Stimulated activated effector memory CD8-positive, alpha-beta T cell treated with anti-CD3 and anti-CD28 coated beads, Interleukin-12 subunit alpha, Interleukin-12 subunit beta, amount 100 ng/mL, for 72 hours (primary cell): ENCODE measurements at regions not wholly inside any gene's neighbourhood (a gene's known extent, or its start where the extent isn't known, plus 50 kb on each side); places are given as distances from the start of the nearest gene placed in this dataset.
A peak's percentile ranks its signal among the peaks of the same experiment; 100 is the strongest.
"Not testable (repeated sequence)": the region's sequence is repeated elsewhere in the genome, so short reads cannot be mapped to it uniquely, and the experiment has no call there.

Experiments used
- ATAC-seq: fragments of 150-1000 bp; cut with Tn5 transposase; 2 replicates; pipeline ENCODE4 v1.10.0; 2021
- DNase-seq, 2 donors: peaks; one replicate each; pipeline ENCODE4 v3.0.0; 2021 to 2022; ENCODE audit warnings: low spot score in 2 of 2
- H3K27ac Mint-ChIP-seq: one replicate; pipeline ENCODE4 v1.8.0; 2022; ENCODE audit warnings: mild to moderate bottlenecking, mixed read lengths
- H3K36me3 Mint-ChIP-seq: one replicate; pipeline ENCODE4 v1.8.0; 2022; ENCODE audit warnings: mild to moderate bottlenecking, mixed read lengths
- H3K4me1 Mint-ChIP-seq: one replicate; pipeline ENCODE4 v1.8.0; 2022; ENCODE audit warnings: mixed read lengths
- H3K4me3 Mint-ChIP-seq: one replicate; pipeline ENCODE4 v1.8.0; 2022; ENCODE audit warnings: mild to moderate bottlenecking, mixed read lengths
- H3K9me3 Mint-ChIP-seq: one replicate; pipeline ENCODE4 v1.8.0; 2022; ENCODE audit warnings: mixed read lengths

DNA sequence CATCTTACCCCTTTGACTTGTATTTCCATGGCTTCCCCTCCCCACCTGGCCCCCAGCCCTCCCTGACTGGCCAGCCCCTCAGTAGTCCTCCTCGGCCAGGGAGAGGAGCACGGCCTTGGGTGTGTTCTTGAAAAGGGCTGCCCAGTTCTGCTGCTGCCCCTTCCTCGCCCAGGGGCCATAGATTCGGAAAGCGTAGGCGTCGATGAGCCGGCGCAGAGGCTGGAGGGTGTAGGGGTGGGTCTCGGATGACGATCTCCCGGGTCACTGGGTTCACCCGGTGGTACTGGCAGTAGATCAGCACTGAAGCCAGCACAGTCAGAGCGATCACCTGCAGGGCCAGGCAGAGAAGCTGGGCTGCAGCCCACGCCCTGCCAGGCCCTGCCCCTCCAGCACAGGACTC, 71.7 kb downstream of the ZNF479 start:
- H3K27ac Mint-ChIP-seq, H3K4me3 Mint-ChIP-seq, H3K9me3 Mint-ChIP-seq, H3K4me1 Mint-ChIP-seq, ATAC-seq, H3K36me3 Mint-ChIP-seq, DNase-seq: not testable (repeated sequence)

DNA sequence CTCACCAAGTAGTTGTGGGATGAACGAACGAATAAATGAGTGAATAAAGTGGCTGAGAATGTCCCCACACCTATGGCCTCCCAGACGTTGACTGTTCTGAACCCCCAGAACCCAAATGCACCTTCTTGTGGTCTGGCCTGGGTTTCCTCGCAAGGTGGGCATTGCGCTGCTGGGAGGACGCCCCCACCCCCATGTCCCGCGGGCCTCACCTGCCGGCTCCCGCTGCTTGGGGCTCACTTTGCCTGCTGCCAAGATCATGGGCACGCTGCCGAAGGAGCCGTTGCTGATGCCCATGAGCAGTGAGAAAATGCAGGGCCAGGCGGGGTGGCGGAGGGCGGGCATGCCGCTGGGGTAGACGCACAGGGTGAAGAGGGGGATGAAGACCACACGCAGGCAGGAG, 115.9 kb downstream of the ZNF479 start:
- H3K4me1 Mint-ChIP-seq, H3K4me3 Mint-ChIP-seq, DNase-seq, H3K36me3 Mint-ChIP-seq, H3K27ac Mint-ChIP-seq, H3K9me3 Mint-ChIP-seq, ATAC-seq: not testable (repeated sequence)

DNA sequence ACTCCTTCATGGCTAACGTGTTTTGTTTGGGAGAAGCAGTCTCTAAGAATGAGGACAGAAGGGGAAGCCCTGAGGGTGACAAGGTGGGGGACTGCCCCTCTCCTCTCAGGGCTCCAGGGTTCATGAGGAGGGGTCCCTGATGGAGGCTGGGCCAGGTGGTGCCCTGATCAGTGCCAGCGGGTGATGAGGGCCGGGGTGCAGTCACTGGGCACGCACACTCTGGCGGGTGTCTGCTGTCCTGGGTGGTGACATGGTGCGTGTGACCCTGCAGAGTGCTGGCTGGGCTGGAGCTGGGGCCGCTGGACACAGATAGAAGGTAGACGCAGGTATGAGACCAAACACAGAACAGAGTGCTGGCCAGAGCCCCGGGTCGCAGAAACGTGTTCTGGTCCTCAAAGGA, 118.5 kb downstream of the ZNF479 start:
- not testable (repeated sequence) for H3K9me3 Mint-ChIP-seq, DNase-seq, H3K4me1 Mint-ChIP-seq, H3K4me3 Mint-ChIP-seq, H3K36me3 Mint-ChIP-seq, H3K27ac Mint-ChIP-seq
- ATAC-seq, result peak; percentile 48

DNA sequence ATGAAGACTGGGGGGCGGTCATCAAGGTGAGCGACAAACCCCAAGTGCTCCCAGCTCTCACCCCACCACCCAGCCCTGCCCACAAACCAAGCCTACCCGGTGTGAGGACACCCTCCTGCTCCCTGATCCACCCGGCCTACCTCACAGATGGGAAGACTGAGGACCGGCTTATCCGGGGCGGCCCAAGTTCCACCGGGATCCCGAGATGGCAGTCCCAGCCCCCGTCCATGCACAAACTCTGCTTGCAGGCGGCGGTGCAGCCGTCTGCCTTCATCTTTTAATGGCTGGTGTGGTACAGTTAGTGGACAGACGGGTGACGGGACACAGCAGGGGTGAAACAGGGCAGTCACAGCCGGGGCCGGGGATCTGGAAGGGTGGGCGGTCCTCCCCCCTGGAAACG, 119.3 kb downstream of the ZNF479 start:
- not testable (repeated sequence) for DNase-seq, H3K27ac Mint-ChIP-seq, H3K4me3 Mint-ChIP-seq, H3K4me1 Mint-ChIP-seq, ATAC-seq, H3K9me3 Mint-ChIP-seq, H3K36me3 Mint-ChIP-seq

DNA sequence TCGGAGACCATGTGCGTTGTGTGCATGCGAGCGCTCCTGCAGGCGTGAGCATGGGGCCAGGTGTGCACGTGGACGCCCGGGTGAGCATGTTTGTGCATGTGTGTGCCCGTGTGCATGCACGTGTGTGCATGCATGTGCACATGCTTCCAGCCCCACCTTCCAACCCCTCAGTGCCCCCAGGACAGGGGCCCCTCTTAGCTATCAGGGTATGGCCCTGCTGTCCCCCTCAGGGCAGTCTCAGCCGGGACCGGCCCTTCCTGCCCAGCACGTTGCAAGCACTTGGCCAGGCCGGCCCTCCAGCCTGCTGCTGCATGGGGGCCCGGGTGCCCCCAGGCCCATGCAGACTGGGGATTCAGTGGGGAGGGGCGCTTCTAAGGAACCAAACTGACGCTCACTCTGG, 123.0 kb downstream of the ZNF479 start:
- DNase-seq, H3K36me3 Mint-ChIP-seq, H3K9me3 Mint-ChIP-seq, H3K27ac Mint-ChIP-seq, H3K4me1 Mint-ChIP-seq, H3K4me3 Mint-ChIP-seq: not testable (repeated sequence)
- peak; percentile 20 for ATAC-seq

DNA sequence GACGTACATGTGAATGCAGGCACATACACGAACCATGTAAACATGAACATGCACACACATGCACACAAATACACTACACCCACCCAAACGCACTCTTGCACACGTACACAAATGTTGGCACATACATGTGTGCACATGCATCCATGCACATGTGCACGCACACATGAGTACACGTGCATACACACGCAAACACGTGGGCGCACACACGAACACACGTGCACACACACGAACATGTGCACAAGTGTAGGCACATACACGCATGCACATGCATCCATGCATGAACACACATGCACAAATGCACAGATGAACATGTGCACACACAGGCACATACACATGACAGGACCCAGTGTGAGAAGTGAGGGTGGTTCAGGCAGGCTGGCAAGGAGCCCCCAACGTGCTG, 126.3 kb downstream of the ZNF479 start:
- H3K4me1 Mint-ChIP-seq, DNase-seq, ATAC-seq, H3K27ac Mint-ChIP-seq, H3K9me3 Mint-ChIP-seq, H3K4me3 Mint-ChIP-seq, H3K36me3 Mint-ChIP-seq: not testable (repeated sequence)

DNA sequence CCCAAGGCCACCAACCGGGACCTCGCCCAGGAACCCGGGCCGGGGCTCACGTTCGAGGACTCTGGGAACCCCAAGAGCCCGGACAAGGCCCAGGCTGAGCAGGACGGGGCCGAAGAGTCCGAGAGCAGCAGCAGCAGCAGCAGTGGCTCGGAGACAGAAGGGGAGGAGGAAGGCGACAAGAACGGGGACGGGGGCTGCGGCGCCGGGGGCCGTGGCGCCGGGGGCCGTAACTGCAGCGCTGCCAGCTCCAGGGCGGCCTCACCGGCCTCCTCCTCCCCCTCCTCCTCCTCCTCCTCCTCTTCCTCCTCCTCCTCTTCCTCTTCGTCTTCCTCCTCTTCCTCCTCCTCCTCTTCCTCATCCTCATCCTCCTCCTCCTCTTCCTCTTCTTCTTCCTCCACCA, 128.4 kb downstream of the ZNF479 start:
- H3K4me1 Mint-ChIP-seq, H3K4me3 Mint-ChIP-seq, H3K9me3 Mint-ChIP-seq, H3K36me3 Mint-ChIP-seq, DNase-seq, H3K27ac Mint-ChIP-seq, ATAC-seq: not testable (repeated sequence)

DNA sequence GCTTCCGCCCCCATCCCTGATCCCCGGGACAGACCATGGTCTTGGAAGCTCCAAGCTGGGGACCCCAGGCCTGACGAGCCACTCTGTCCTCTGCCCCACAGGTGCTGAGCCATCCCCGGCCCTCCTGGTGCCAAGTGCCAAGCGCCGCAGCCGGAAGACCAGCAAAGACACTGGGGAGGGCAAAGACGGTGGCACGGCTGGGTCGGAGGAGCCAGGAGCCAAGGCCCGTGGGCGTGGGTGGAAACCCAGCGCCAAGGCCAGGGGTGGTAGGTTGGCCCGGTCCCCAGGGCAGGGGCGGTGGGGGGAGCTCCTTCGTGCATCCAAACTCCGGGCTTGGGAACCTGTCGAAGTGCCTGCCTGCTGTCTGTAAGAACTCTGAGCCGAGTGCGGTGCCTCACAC, 130.3 kb downstream of the ZNF479 start:
- not testable (repeated sequence) for H3K9me3 Mint-ChIP-seq, ATAC-seq

DNA sequence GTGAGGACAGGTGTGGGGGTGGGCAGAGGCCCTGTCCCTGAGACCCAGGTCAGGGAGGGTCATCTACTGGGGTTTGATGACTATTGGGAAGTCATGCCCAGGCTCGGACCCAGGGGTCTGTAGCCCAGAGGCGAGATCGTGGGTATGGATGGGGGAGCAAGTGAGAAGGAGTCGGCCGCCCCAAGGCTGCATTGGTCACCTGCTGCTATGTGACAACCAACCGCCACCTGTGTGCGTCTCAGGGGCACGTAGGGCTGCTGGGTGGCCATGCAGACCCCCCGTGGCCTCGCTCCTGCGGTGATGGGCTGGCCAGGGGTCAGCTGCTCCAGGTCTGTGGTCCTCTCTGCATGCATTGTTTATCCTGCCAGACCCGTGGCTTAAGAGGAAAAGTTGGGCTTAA, 138.5 kb downstream of the ZNF479 start:
- H3K4me3 Mint-ChIP-seq, DNase-seq, H3K36me3 Mint-ChIP-seq, H3K27ac Mint-ChIP-seq, ATAC-seq, H3K9me3 Mint-ChIP-seq, H3K4me1 Mint-ChIP-seq: not testable (repeated sequence)

More for the DNA sequence above, 130.3 kb downstream of the ZNF479 start:
- H3K27ac Mint-ChIP-seq, H3K4me3 Mint-ChIP-seq, H3K36me3 Mint-ChIP-seq, DNase-seq, H3K4me1 Mint-ChIP-seq: not testable (repeated sequence)

DNA sequence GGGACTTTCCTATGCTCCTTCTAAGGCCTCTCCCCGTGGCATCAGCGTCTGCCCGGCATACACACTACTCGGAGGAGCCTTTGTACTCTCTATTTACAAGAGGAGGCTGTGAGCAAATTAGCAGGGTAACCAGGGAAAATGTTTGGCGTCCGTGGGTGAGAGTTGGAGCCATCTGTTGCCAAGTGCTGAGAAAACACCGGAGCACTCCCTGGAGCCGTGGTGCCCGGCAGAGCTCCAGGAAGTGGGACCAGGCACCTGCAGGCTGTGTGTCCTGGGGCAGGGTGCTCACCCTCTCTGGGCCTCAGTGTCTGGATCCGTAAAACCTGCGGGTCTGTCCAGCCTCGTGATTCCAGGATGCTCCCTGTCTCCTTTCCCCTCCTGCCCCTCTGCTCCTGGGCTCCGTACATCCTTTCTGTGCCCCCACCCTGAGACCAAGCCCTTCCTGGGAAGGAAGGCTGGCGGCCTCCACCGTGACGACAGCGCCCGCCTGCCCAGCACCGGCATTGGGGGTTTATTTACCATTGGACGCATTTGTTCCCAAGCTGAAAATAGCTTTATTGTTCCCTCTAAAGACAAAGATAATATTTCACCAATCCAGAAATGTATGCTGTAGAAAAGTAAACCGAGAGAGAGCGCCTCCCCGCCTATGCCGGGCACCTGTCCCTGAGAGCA, 174.4 kb downstream of the ZNF479 start:
- H3K4me3 Mint-ChIP-seq, H3K36me3 Mint-ChIP-seq, H3K27ac Mint-ChIP-seq, H3K9me3 Mint-ChIP-seq, H3K4me1 Mint-ChIP-seq, DNase-seq: not testable (repeated sequence)
- peak; percentile 31 for ATAC-seq

DNA sequence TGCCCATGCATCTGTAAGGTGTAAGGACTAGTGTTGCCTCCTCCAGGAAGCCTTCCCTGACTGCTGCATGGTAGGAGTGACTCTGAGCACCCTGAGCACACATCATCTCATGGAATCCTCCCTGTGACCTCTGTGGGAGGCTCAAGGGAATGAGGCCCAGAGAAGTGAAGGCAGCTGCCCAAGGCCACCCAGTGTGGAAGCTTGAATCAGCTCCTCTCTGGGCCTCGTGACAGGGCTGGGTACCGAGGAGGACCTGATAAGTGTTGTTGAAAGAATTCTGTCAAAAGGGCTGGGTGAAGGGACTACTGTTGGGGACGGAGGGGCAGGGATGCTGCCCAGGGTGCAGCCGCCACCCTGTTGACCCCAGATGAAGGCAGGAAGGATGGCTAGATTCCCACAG, 175.2 kb downstream of the ZNF479 start:
- H3K4me1 Mint-ChIP-seq, H3K9me3 Mint-ChIP-seq, H3K4me3 Mint-ChIP-seq, H3K27ac Mint-ChIP-seq, DNase-seq, H3K36me3 Mint-ChIP-seq: not testable (repeated sequence)
- ATAC-seq, result peak; percentile 24

DNA sequence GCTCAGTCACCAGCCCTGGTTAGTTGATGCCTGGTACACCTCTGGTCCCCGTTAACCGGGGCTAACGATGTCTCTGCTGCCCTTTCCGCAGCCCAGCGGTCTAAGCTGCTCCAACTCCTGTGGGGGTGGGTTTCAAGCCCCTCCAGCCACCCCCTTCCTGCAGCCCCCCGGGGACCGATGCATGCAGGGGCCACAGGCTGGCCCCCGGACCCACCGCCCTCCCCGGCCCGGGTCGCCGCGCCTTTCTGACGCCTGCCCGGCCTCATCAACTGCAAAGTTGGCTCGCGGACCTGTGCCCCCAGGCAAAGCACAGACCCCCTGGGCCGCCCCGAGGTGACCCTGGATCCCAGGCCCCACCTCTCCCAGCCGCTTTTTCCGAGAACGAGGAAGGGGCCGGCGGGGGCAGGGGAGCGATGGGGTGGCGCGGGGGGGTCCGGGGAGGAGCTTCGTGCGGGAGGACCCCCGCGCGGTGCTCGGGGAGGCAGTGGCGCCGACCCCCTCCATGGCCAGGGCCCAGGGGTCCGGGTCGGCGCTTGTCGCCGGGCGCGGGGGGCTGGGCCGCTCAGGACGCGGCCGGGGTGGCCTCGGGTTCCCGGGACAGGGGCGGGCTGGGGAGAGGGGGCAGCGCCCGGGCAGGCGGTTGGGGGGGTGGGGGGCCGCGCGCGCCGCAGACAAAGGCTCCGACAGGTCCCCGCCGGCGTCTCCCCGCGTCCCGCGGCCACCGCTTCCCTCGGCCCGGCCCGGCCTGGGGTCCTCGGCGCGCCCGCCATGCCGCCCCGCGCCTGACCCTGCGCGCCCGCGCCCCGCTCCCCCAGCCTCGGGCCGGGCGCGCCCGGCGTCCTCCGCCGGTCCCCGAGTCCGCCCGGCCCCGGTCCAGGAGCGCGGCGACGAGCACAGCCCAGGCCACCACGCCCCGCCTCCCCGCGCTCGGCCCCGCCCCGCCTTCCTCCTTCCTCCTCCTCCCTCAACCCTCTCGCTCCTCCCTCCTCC, 183.6 kb downstream of the ZNF479 start:
- H3K27ac Mint-ChIP-seq, H3K4me1 Mint-ChIP-seq, DNase-seq, ATAC-seq, H3K9me3 Mint-ChIP-seq, H3K36me3 Mint-ChIP-seq, H3K4me3 Mint-ChIP-seq: not testable (repeated sequence)

DNA sequence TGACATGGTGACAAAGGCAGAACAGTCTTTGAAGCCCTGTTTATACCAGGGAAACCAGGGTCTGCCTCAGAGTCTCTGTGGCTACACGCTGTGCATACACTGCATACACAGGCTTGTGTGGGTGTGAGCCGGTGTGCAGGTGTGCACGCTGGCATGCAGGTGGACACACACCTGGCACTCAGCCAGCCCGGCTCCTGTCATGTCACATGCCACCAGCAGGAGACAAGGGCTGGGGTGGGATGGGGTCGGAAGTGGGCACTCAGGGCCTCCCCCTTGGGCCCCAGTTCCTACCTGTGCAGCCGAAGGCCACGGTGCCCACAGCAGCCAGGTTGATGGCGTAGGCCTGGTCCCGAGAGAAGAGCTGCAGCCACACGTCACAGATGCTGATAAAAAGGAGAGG, 192.2 kb downstream of the ZNF479 start:
- ATAC-seq, H3K4me1 Mint-ChIP-seq, H3K36me3 Mint-ChIP-seq, H3K9me3 Mint-ChIP-seq, H3K4me3 Mint-ChIP-seq, DNase-seq, H3K27ac Mint-ChIP-seq: not testable (repeated sequence)

DNA sequence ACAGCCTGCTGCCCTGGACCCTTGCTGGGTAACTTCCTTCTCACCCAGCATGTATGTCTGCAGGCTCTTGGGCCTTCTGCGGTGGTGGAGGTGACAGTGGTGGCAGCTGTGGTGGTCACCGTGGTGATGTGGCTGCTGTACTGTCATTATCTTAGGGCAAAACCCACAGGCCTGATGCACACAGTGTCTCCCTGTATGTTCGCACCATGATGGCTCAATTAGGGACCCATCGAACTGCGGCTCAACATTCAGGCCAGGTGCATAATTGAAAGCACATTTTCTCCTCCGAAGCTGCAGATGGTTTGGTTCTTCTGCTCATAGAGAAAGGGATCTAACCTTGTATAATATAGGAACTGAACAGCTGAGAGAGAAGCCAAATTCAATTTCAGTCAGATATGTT, 208.3 kb downstream of the ZNF479 start:
- H3K4me3 Mint-ChIP-seq, H3K36me3 Mint-ChIP-seq, H3K27ac Mint-ChIP-seq, H3K4me1 Mint-ChIP-seq, ATAC-seq, DNase-seq, H3K9me3 Mint-ChIP-seq: not testable (repeated sequence)

DNA sequence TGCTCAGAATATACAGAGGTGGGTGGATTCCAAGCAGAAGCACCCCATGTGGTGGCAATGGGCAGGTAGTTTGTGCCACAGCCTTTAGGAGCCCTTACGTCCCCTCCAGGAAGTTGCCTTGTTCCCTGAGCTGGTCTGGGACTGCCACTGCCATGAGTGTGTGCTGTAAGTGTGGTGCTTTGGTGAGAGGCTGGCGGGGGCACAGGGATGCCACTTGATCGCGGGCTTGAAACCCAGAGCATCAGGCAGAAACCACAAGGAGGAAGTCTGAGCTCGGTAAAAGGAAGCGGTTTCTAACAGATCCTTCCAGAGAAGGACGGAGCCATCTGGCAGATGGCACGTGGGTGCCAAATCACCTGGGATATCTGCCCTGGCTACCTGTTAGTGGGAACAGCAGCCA, 221.3 kb downstream of the ZNF479 start:
- not testable (repeated sequence) for ATAC-seq, DNase-seq, H3K36me3 Mint-ChIP-seq, H3K4me3 Mint-ChIP-seq, H3K4me1 Mint-ChIP-seq, H3K27ac Mint-ChIP-seq, H3K9me3 Mint-ChIP-seq

DNA sequence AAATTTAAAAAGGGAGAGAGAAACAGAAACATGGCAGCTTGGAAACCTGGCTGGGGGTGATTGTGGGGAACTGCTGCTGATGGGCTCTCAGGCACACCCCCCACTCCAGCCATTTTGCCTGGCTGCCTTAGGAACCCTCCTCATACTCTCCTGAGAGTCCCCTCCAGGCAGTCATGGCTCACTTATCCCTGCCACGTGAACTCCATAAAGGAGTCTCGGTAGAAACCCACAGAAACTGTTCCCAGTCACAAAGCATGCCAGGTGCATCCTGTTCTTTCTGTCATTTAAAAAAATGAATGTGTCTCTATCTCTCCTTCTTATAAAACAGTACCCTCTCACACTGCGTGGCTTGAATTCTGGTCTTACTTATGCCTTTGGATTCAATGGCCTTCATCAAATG, 242.8 kb downstream of the ZNF479 start:
- H3K9me3 Mint-ChIP-seq, H3K4me3 Mint-ChIP-seq, H3K36me3 Mint-ChIP-seq, H3K4me1 Mint-ChIP-seq, ATAC-seq, H3K27ac Mint-ChIP-seq, DNase-seq: not testable (repeated sequence)
